ENCODE measurements at regions not wholly inside any gene's neighbourhood (a gene's known extent, or its start where the extent isn't known, plus 50 kb on each side); places are given as distances from the start of the nearest gene placed in this dataset.
"Not testable (repeated sequence)": the region's sequence is repeated elsewhere in the genome, so short reads cannot be mapped to it uniquely, and the experiment has no call there.

DNA sequence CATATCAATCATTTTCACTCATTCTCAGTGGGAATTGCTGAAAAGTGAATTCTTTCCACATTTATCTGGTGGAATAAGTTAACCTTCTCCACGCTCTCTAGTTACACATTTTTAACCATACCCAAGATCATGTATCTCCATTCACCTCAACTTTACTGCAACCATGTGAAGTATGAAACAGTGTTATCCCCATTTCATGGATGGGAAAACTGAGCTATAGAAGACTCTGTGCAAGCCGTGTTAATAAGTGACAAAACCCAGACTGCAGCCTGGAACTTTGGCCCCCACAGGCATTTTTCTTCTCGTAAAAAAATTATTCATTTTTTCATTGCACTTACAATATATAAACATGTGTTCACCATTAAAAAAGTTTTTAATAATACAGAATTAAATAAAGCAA is 82.4 kb upstream of the CCND2 start:
- DNase-seq, result no peak

DNA sequence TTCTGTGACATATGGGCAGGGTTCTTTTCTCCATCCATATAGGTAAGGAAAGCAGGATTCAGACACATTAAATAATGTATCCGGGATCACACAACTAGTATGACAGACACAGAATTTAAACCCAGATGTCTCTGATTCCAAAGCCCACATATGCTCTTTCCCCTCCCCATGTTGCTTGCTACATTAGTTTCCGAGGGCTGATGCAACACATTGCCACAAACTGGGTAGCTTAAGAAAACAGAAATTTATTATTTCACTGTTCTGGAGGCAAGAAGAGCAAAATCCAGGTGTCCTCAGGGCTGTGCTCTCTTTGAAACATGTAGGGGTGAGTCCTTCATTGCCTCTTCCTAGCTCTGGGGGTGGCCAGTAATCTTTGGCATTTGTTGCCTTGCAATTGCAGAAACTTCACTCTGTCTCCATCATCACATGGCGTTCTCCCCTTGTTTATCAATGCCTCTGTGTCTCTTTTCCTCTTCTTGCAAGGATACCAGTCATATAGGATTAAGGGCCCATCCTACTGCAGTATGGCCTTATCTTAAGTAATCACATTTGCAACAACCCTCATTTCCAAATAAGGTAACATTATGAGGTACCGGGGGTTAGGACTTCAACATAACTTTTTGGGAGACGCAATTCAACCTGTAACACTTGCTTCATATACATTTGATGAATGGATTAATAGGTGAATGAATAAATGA is 83.0 kb upstream of the CCND2 start:
- DNase-seq, result no peak

DNA sequence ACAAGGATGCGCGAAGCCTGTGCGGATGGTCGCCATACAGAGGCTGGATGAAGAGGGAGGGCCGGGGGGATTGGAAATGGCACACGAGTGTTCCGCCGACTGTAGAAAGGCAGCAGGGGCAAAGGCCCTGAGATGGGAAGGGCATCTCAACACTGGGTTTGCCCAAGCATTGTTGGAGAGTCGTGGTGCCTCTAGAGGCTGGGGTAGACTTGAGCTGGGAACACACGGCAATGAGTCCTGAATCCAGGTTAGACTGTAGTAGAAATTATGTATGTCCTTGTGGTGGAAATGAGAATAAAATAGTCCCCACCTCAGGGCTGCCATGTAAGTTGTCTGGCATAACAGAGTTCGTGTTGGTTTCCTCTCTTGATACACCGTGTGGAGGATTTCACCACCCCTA is 83.8 kb upstream of the CCND2 start:
- DNase-seq, result no peak

DNA sequence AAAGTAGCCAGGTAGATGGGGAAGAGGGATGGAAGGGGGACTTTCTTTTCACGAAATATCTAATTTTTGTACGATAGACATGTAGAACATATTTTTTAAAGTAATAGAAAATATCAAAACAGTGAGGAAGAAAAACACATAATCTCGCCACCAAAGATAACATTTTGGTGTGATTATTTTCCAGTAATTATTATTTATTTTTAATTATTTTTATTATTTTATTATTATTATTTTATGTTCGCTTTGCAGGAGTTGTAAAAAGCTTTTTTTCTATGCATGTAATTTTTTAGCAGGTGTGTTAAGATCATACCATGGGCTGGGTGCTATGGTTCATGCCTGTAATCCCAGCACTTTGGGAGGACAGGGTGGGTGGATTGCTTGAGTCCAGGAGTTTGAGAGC is 85.6 kb upstream of the CCND2 start:
- DNase-seq, result no peak

- DNase-seq, result not testable (repeated sequence)
Measured at GRCh38 chr12:4187315-4187714, 86.2 kb upstream of the CCND2 start.

DNA sequence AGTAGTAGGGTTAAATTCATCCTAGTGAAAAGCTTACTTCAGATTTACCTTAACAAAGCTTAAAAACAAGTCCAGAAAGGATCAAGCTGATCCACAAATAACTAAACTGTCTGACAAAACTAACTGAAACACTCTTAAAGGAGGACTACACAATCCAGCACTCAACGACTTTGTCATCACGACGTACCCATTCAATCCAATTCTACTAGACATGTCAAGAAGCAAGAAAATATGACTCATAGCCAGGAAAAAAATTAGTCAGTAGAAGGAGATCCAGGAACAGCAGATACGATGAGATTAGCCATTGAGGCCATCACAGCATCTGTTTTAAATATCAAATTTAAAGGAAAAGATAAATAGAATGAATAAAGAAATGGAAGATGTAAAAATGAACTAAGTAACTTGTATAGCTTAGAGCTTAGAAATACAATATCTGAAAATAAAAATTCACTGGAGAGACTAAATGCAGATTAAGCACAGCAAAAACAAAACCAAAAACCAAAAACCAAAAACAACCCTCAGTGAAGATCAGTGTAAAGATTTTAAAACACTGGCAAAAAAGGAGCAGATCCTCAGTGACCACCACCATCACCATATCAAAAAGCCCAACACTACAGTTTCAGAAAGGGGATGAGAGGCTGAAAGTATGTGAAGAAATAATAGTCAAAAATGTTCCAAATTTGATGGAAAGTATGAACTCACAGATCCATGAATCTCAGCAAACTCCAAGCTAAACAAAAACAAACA is 95.0 kb upstream of the CCND2 start:
- no peak for DNase-seq

DNA sequence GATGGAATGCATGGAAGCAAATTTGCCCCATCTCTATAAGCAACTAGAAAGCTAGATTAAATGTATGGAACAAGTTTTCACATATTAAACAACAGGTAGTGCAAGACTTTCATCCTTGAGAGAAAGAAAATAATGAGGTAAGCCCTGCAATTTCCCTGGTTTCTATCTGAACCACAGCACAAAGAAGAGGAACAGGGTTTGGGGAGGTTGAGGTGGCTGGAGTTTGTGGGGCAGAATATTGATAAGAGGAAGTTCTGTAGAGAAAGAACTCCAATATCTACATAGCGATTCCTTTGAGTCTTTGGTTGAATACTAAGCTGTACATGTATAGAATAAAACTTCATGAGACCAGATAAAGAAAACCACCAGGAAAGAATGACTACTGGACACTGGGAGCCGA is 96.3 kb upstream of the CCND2 start:
- DNase-seq, result no peak

DNA sequence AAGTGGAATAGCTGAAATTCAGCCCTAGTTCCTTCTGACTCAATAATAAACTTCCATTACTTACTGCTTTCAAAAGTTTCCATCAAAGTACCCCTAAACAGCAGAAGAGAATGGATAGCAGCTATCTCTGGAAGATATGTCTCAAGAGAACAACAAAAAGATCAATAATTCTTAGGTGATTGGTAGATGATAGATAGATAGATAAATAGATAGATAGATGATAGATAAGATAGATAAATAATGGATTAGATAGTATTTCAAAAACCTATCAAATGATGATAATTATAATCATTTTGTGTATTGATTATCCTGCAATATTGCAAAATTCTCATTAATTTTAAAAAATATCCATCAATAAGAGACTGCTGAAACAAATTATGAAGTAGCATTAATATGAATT is 97.4 kb upstream of the CCND2 start:
- no peak for DNase-seq

- DNase-seq, result no peak
Measured at GRCh38 chr12:4174417-4174816, 99.1 kb upstream of the CCND2 start.

DNA sequence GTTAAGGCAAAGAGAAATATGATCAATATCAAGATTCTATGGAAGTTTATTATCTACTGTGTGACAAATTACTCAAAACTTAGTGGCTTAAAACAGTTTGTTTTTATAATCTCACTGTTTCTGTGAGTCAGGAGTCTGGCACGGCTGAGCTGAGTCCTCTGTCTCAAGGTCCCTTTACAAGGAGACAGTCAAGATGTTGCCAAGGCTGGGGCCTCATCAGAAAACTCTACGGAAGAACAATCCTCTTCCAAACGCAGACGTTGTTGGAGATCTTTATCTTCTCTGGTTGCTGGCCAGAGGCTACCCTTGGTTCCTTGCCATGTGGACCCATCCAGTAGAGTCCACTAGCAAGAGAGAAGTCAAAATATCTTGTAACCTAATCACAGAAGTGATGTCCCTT is 100.6 kb upstream of the CCND2 start:
- no peak for DNase-seq

DNA sequence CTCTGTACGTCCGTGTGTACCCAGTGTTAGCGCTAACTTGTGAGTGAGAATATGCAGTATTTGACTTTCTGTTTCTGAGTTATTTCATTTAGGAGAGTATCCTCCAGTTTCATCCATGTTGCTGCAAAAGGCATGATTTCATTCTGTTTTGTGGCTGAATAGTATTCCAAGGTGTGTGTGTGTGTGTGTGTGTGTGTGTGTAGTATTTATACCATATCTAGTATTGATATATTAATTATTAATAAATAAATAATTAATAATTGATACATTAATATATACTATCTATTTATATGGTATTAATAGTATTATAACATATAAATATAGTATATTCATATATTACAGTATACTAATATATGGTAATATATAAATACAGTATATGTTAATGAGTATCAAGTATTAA is 101.8 kb upstream of the CCND2 start:
- no peak for DNase-seq

GRCh38 chr12:4169959-4170358 is 103.6 kb upstream of the CCND2 start:
- DNase-seq, result no peak

GRCh38 chr12:4169531-4169930 is 104.0 kb upstream of the CCND2 start:
- DNase-seq, result no peak

DNA sequence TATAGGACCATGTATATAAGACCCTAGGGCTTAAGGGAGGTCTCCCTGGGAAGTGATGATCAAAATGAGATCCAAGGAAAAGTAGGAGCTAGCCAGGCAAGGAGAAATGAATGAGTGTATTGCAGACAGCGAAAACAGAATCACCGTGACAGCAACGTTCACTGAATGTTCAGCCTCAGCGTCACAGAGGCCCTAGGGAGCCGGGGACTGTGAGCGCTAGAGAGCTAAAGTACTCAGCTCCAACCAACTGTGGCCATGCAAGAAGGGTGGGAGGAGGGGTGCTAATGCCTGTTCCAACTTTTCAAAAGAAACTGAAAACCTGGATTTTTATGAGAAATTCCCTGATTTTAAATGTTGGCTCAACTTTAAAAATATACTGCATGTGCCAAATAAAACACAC is 105.5 kb upstream of the CCND2 start:
- DNase-seq, result no peak

GRCh38 chr12:4164559-4165558 is 108.7 kb upstream of the CCND2 start:
- DNase-seq, result no peak

DNA sequence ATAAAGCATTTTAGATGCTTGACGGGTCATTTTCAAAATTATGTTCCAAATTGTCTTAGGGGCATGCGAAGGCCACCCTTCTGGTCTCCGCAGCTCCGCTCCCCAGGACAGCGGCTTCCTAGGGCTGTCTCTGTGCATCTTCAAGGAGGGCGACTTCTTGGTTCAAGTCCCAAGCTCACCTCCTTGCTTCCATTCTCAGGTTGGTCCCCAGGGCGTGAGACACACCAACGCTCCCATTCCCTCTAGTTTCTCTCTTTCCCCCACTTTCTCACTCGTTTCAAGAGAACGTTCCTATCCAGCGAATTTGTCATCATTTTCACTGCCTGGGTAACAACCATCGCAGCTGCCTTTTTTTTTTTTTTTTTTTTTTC is 109.4 kb upstream of the CCND2 start:
- DNase-seq, result no peak

- DNase-seq, result no peak
Measured at GRCh38 chr12:4161718-4162117, 111.8 kb upstream of the CCND2 start.

DNA sequence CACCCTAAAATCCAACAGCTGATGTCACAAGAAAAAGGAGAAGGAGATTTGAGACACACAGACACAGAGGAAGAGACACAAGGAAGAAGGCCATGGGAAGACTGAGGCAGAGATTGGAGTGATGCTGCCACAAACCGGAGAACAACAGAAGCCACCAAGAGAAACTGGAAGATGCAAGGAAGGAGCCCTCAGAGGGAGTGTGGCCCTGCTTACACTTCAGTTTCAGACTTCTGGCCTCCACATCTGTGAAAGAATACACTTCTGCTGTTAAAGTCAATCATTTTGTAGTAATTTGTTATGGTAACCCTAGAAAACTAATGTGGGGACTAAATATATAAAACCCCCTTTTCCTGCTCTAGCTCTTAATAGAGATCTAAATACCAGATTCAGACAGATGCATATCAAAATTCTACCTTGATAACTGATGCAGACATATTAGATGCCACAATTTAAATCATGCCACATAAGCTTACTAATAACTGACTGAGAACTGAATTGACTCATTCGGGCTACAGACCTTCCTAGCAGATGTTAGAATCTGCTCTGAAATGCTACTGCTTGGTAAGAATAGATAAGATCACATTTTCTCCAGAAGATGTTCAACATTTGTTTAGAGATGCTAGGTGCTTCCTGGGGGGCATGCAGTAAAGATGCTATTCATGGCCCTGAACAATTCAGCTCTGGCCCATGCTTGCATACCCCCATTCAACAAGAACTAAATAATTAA is 113.1 kb upstream of the CCND2 start:
- no peak for DNase-seq

- no peak for DNase-seq
Measured at GRCh38 chr12:4159851-4160250, 113.7 kb upstream of the CCND2 start.

DNA sequence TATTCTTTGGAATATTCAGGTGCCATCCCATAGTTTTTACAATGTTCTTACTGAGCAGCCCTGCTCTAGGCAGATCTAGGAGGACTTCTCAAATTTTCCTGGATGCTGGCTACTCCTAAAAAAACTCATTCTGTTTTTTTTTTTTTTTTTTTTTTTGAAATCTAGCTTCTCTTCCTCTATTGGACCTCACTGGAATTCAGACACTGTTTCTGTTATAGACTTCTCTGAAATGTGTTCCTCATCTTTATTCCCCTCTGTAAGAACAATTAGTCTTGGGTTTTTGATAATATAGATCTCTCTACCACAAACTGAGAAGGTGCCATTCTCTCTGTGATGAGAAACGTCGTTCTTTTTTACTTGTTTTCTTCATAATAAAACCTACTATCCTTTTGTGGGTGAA is 115.3 kb upstream of the CCND2 start:
- no peak for DNase-seq

DNA sequence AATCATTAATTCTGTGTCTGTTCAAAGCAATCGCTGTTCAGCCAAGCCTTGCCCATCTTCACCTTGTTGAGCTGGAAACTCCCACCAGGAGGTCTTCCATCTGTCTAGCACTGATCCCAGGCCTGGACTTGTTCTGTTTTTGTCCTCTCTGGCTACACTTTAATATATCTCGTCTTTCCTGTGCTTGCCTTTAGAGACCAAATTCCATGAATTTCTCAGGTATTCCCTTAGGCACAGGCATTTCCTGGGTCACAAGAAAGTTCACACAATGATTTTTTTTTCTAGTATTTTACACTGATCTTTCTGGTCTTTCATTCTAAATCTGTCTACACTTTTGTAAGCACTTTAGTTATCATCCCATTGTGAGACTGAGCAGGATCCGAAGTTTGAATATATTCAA is 116.4 kb upstream of the CCND2 start:
- DNase-seq, result no peak

- no peak for DNase-seq
Measured at GRCh38 chr12:4156317-4156716, 117.2 kb upstream of the CCND2 start.

DNA sequence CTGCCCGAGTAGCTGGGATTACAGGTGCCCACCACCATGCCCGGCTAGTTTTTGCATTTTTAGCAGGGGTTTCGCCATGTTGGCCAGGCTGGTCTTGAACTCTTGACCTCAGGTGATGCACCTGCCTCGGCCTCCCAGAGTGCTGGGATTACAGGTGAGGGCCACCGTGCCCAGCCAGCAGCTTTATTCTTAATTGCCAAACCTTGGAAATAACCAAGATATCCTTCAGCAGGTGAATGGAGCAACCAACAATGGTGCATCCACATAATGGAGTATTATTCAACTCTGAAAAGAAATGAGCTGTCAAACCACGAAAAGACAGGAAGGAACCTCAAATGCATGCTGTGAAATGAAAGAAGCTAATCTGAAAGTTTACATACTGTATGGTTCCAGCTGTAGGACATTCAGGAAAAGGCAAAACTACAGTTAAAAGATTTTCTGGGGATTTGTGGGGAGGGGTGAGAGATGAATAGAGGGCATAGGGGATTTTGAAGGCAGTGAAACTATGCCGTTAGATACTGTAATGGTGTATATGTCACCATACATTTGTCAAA is 118.8 kb upstream of the CCND2 start:
- no peak for DNase-seq

Measured in NCI-H2081 (cell line).